ENCODE measurements at regions not wholly inside any gene's neighbourhood (a gene's known extent, or its start where the extent isn't known, plus 50 kb on each side); places are given as distances from the start of the nearest gene placed in this dataset.
"Not testable (repeated sequence)": the region's sequence is repeated elsewhere in the genome, so short reads cannot be mapped to it uniquely, and the experiment has no call there.

DNA sequence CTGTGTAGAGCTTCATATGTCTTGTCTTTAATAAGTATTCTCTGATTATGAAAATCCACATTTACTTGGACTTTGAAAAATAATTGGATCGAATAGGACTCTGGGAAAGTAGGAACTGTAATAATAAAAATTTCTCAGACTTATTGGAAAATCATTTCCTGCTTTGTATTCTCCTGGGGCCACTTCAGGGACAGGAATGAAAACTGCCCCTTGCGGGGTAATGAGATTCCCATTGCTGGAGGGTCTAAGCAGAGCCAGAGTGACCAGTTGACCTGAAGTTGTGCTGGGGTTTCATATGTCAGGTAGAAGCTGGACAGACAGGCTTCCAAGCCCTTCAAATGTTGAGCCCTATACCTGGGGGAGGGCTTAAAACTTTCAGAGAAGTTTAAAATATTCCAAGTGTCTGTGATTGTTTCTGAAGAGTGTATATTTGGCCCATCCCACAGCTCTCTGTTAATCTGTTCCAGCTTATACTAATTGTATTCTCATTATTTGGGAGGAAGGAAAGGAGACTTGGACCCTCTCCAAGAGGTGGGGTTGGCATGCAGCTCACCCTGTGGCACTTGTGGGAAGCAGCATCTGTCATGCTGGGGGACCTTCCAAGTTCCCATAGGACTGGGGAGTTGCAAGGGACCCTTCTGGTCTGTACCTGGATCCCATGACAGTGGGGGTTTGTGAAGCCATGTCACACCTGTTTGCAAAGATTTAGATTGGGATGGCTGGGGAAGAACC, 268.7 kb upstream of the ATP5MC3 start:
- no peak for DNase-seq

DNA sequence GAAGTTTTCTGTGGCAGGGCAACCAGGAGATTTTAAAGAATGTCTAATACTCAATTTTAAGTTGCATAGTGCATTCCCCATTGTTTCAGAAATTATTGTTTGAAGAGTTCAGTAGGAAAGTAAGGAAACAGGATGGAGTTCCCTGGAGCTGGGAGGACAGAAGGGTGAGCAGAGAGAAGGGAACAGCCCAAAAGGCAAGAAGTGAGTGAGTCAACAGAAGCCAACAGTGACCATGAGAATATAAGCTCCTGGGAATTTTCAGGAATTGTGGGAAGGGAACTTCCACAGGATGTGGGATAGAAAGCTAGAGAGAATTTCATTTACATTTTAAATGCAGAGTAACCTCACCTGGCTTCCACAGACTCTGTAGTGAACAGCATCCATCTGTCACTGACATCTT, 268.1 kb upstream of the ATP5MC3 start:
- no peak for DNase-seq

DNA sequence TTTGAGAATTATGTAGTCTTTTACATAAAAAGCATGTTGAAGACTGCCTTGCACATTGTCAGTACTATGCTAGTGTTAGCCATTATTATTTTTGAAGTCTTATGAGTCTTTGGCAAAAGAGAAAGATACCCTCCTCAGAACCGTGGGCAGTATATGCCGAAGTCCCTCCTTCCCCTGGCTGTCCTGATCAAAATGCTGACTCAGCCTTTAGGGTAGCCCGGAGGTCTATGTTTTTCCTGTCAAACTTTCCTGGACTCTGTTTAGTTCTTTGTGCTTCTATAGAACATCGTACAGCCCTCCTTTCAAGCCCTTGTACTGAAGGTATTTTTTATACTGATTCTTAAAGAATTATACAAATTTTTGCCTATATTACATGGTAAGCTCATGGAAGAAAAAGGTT, 264.7 kb upstream of the ATP5MC3 start:
- DNase-seq = no peak

DNA sequence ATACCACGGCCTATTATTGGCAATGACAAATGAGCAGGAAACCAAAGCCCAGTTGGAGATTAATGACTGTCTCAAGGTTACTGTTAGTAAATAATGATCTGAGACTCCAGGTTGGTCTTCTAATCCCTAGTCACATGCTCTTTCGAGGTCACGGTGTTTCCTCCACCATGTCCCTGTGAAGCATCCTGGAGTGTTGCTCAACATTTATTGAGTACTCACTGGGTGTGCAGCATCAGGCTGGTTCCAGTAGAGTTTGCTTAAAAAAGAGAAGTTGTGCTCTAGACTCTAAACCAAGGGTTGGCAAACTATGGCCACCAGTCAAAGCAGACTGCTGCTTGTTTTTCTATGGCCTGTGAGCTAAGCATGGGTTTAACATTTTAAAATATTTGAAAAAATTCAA, 263.8 kb upstream of the ATP5MC3 start:
- no peak for DNase-seq

DNA sequence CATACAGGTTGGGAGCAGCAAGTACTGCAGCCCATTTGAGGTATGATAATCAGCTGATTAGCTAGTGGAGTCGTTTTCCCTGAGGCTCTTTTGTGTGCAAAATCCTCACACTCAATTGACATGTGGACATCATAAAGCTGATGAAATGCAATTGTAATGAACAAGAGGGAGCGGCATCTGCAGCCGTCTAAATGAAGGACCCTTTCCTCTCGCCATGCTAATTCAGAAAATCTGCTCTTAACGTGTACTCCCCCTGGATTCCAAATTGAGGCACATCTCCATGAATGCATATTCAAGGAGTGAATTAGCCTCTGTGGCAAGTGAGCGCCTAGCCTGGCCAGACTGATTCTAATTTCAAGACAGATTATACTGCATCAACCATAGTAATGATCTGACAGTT, 260.9 kb upstream of the ATP5MC3 start:
- no peak for DNase-seq

DNA sequence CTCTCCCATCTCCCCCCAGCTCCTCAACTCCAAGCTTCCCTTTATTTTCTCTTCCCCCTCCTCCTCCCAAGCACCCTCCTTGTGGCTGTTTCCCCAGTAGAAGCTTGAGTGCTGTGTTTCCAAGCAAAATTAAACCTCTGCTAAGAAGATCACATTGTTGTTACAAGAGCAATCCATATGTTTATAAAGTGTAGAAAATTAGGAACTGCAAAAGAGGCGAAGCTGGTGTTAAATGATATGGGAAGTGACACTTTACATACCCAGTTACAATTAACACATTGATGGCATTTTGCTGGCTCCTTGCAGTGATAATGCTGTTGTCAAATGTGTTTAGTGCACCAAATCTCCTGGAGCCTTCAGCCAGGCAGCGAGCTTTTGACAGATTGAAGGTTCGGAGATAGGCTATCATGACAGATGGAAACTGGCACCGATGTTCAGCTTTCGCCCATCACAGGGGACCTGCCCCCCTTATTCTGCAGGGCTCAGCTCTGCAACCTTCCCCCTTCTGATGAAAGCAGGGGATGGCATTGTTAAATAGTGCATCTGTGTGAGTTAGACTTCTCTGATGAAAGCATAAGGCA, 259.8 kb upstream of the ATP5MC3 start:
- no peak for DNase-seq

DNA sequence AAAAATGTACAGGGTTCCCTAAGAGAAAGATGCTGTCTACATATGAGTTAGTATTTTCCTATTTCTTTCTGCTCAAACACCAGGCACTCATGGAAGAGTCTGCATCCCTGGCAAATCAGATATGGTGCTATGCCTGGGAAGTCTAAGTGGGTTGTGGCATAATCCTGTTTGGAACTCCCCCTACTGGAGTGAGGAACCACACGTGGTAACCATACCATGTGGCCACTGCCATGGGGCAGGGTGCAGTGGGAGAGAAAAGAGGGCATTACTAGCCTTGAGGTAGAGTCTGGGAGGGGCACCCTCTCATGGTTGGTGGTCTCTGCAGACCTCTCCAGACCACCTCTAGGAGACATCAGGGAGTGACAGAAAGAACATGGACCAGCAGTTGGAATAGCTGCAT, 257.9 kb upstream of the ATP5MC3 start:
- no peak for DNase-seq

DNA sequence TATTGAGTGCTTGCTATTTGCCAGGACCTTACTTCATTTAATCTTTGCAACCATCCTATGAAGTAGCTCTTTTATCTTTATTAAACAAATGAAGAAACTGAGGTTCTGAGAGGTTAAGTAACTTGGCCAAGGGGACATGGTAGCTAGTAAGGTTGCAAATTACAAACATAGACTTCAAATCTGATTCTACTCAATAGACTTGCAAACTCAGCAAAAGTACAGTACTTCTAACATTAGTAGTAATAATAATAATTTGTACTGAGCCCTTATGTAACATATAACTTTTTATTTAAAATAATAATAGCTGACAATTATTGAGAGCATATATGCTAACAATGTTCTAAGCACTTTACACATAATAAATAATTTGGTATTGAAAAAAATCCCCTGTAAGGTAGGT, 255.7 kb upstream of the ATP5MC3 start:
- no peak for DNase-seq

DNA sequence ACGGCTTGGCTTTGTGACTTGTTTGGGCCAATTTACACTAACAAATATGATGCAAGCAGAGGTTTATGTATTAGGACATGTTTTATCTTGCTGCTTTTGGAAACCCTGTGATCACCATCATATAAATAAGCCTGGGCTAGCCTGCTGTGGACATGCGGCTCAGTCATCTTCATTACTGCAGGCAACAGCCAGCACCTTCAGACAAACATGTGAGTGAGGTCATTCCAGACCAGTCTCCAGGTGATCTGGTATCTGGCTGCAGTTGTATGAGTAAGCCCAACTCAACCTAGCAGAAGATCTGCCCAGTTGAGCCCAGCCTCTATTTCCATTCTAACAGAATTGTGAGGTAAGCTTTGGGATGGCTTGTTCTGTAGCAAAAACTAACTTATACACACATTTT, 254.6 kb upstream of the ATP5MC3 start:
- no peak for DNase-seq

DNA sequence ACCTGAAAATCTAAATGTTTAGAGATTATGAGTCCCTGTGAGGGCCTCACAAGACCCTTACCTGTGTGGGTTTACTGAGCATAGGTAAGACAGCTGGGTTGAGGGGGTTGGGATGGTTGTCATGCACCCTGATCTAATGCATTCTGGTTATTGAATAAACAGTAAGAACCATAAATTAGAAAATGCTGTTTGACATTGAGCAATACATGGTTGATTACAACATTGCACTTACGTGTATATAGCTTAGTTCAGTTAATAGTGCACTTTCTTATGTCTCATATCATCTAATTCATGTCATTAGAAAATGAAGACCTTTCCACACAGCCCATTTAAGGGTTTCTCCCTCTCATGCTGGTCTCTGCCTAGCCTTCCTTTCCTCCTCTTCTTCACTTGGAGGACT, 253.5 kb upstream of the ATP5MC3 start:
- DNase-seq = no peak

DNA sequence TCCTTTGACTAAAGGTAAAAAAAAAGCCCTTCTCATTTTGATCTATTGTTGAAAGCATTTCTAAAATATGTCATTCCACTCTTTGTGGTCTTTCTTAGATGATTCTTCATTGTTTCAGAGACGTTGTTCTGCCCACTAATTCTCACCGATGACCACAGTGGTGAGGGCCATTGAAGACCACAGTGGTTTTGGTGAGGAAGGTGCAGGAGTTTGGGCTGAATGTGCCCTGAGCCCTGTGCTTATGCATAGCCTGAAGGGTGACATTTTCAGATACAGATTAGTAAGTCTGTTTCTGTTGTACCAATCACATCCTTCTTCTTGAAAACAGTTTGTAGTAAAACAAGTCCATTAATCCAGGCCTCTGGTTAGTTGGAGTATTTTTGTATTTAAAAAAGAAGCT, 251.3 kb upstream of the ATP5MC3 start:
- no peak for DNase-seq

DNA sequence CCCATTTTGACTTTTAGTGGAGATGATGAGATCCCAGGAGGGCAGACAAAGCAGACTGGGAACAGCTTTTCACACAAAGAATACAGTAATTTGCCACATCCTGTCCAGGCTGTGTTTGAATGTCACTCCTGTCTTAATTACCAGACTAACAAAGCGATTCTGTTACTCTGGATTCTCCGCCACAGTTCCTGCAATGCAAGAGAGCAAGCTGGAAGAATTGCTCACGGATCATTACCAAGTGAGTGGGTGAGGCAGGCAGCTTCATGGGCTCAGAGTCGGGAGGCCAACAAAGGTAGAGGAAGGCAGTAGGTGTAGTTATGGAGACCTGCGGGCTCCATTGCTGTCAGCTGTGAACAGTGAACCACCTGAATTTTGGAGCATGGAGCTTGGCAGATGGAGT, 250.5 kb upstream of the ATP5MC3 start:
- DNase-seq = no peak

DNA sequence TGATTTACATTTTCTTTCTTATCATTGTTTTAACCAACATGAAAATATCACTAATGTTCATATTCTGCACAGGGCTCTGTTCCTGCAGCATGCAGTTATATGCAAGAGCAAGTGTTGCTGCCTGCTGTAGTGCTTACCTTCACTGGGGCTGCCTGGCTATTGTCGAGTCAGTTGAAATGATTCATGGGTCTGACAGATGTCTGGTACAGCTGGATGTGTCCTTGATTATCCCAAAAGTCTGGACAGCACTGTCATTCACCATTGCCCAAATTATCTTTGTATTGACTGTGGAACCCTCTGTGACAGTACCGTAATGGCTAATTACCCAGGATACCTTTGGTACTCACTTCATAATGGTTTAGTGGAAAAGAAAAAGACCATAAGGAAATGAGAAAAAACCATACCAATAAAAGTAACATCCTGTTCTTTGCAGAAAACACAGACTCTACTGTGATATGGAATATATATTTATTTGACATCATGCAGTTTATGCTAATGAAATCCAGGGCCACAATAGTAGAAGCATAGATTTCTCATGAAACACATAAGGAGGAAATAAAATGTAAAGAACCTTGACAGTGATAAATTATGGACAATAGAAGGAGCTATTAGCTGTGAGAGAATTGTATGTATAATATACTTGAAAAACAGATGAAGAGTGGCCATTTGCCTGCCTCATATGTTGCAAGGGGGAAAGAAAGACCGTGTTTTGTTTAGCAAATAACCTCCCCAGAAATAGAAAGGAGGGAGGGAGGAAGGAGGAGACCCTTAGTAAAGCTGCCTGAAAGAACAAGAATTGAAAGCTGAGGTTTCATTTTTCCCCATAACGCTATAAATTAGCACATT, 249.8 kb upstream of the ATP5MC3 start:
- DNase-seq = no peak

DNA sequence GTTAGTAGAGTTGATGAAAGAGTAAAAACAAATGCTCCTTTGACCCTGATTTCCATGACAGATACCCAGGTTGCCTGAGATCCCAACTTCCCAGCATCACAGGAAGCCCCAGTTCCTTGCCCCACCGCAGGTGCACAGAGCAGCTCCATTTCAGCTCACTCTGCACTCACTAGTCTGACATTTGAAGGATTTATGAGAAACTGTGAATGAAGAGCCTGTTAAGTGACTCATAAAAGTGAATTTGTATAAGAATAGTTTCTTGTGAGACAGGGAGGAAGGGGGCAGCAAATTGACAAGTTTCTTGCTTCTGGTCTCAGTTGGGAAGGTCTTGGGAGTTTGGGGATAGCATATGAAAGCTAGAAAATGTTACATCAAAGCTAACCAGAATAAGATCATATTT, 248.7 kb upstream of the ATP5MC3 start:
- DNase-seq = no peak

DNA sequence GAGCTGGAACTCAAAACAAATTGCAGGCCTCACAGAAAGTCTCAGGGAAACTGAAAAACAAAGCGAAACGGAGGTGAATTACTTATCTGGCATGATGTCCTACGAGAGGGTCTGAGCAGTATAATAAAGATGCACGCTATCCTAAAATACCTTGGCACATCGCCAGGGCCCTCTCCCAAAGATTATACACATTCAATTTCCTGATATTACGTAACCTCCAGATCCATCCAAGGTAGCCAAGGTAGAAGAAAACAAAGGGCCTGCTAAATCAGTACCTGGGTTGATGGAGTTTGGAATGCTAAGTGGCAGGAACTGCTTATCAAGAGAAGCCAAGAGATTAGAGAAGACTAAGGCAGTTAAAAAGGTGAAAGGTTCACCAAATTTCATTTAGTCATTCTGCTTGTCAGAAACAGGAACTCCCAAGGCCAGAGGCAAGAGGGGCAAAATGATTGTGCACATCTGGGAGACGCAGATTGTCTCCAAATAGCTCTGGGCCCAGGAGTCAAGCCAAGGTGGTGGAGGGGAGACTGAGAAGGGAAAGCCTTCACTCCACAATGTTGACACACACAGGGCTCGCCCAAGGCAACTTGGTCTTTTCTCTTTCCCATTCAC, 236.8 kb upstream of the ATP5MC3 start:
- DNase-seq = no peak

DNA sequence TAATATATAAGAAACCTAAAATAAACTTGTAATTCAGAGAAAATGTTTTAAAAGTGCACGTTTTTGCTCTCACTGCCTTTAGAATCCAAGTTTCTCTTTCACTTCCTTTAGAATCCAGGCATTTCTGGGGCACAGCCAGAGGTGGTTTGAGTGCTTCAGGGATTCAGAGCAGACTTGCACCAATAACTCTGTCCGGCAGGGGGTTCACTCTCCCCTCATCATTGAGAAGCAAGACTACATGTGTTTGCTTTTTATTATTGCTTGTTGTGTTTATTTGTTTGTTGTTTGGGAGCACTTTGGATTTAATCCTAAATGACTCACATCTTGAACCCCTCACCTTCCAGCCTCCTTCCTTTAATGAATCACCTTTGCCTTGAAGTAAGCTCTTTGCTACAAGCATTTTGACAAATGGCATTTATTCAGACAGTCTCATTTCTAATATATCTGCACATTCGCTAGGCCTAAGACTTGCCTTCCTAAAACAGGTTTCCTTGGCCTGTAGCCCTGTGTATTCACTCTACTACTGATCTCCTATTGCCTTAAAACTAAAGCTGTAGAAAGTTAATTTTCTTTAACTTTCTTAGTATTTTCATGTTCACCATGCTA, 233.5 kb upstream of the ATP5MC3 start:
- peak in 1 of 2 donors; percentile 16 for DNase-seq

DNA sequence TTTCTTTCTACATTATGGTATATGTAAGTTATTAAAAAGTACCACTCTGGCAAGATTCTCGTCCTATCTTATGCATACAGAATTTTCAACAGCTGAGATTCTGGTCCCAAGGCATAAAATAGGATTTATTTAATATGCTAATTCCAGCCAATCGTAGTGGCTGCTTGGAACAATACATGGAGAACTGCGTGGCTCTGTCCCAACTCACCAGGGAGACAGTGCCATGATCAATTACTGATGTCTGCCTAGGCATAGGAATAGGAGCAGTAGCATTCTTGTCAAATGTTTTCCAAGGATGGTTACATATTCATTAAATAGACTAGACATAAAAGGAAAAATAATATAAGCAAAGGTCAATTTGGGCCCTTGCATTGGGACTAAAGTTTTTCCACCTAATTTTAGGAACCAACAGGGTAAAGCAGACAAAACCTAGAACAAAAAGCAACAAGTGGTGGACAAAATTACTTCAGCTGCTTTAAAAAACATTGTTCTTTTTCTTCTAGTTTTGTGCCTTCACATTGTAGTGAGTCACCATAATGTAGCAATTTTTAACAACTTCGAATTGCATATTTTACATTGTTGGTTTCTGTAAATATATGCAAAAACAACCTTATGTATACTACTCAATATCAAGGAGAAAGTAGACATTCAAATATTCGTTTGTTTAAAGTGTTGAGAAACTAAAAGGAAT, 232.8 kb upstream of the ATP5MC3 start:
- no peak for DNase-seq

DNA sequence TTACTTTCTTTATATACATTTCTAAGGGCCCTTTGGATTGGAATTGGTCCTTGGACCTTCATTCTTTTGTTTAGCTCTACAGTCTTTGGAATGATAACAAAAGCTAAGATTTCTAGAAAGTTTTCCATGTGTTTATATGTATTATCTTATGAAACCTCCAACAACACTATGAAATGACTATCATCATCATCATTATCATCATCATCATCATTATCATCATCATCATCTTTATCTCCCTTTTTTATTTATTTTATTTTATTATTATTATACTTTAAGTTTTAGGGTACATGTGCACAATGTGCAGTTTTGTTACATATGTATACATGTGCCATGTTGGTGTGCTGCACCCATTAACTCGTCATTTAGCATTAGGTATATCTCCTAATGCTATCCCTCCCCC, 229.4 kb upstream of the ATP5MC3 start:
- not testable (repeated sequence) for DNase-seq

DNA sequence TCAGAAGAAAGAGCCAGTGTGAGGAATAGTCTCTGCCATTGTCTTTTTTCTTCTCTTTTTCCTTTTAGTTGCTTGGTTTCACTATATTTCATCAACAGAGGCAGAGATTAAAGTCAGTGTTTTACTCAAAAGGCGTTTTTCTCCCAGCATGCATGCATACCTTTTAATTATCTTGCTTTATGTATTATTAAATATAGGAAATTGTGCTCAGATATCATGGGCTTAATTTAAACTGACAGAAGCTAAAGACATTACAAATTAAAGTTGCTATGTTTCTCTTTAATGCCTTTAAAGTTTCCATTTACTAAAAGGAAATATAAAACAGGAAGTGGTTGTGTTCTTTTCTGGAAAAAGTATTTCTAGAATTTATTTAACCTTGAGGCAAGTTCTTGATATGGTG, 223.3 kb upstream of the ATP5MC3 start:
- no peak for DNase-seq

DNA sequence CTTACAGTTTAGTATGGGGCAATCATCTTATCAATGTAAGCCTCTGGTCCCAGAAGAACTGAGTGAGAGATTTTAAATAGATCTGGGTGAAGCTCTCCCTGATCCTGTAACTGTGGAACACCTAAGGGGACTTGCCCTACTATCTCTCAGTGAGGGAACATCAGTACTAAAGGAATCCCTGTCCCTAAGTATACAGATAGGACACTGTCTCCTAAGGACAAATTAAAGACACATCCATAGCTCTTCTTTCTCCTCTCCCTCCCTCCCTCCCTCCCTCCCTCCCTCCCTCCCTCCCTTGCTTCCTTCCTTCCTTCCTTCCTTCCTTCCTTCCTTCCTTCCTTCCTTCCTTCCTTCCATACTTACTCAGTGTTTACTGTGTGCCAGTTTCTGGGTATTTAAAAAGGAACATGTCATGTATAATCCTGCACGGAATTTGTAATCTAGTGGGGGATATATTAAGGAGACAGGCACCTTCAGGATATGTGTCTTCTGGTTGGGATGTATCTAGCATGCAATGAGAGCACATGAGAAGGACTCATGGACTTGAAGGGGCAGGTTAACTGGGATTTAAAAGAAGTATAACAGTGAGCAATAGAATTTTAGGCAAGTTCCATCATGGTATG, 222.2 kb upstream of the ATP5MC3 start:
- DNase-seq = no peak

DNA sequence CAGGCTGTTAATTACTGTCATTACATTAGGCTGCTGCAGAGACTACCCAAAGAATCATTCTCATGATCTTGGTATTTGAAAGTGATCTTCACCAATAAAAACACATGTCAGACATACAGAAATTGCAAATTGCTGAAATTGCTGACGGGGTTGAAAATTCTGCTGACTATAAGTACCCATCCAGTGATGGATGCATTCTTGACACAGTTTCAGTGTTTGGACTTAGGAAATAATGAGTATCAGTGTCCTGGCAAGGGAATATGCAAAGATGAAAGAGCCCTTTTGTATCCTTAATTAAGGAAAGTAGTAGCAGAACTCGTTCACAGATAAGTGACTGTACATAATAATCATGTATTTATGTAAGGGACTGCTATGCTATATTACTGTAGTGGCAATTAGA, 221.1 kb upstream of the ATP5MC3 start:
- DNase-seq = no peak

DNA sequence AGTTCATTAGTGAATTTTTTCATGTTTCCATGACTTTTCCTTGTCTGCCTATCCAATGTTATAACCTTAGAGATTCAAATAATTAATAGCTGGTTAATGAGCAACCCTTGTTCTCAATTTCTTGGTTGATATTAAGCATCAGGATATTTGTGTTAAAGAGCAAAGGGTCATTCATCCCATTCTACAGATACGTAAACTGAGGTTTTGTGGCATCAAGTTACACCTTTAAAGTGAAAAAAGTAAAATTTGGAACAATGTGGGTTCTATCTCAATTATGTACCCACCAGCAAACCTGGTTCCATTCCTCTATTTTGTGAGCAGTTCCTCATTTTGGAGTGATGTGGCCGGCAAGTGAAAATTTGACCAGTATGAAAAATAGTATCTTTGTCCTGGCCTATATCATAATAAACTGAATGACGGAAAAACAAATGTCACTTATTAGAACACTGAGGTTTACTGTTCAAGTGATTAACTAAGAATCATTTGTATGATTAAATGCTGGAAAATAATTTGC, 220.5 kb upstream of the ATP5MC3 start:
- DNase-seq = no peak

Measured in stimulated activated CD4-positive, alpha-beta T cell treated with anti-CD3 and anti-CD28 coated beads, Interleukin-2, amount 100 ng/mL, for 24 hours (primary cell).